MM.1S (cell line): ENCODE measurements at regions not wholly inside any gene's neighbourhood (a gene's known extent, or its start where the extent isn't known, plus 50 kb on each side); places are given as distances from the start of the nearest gene placed in this dataset.

Source experiments
- CTCF ChIP-seq: fragments of 300-600 bp; sonication (generic); IDR thresholded peaks from 2 replicates; pipeline ENCODE4 v1.5.1; 2016; ENCODE audit warnings: antibody characterized with exemption, low read length, mixed read lengths
- EZH2phosphoT487 ChIP-seq: fragments of 300-600 bp; sonication (generic); IDR thresholded peaks from 2 replicates; pipeline ENCODE4 v1.6.1; 2018; ENCODE audit warnings: antibody characterized with exemption, low read length

GRCh38 chr9:23073136-23073535 is 626.5 kb downstream of the DMRTA1 start:
- TF ChIP-seq CTCF (no peak), EZH2phosphoT487 (no peak)
